ENCODE measurements at regions not wholly inside any gene's neighbourhood (a gene's known extent, or its start where the extent isn't known, plus 50 kb on each side); places are given as distances from the start of the nearest gene placed in this dataset.

DNA sequence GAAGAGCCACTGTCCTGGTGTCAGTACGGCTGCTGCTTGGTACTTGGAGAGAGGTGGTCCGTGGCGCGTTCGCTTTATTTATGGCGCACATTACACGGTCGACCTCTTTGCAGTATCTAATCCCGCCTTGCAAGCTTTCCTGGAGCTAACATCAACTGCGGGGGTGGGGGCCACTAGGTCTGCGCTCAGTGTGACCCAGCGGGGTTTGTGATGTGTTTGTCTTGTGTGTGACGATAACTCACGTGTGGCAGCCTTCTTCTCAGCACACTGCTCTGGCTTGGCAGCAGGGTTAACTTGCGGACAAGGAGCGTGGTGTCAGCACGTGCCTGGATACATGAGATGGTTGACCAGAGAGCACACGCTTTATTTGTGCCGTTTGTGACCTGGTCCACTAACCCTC, 122.2 kb upstream of the RTL1 start:
- no peak for DNase-seq (ENCODE audit: low read depth in 2 of 2)

GRCh38 chr14:101026341-101026740, 122.8 kb upstream of the RTL1 start:
- DNase-seq (ENCODE audit: low read depth in 2 of 2), result no peak

DNA sequence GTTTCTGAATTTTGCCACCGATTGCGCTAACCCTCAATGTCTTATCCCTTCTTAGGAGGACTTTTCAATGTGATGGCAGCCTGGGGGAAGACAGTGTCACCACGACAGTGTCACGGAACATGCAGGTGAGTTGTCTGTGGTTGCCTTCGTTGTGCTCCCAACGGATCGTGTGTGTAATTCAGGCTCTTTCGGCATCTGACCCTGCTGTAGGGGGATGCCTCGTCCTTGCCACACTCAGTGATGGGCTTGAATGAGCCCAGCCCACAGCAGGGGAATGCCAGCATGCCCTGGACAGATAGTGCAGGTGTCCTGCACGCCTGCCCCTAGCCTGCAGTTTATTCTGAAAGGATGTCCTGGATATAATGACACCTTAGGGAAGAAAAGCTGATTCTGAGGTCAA, 123.8 kb upstream of the RTL1 start:
- DNase-seq (ENCODE audit: low read depth in 2 of 2), result no peak

DNA sequence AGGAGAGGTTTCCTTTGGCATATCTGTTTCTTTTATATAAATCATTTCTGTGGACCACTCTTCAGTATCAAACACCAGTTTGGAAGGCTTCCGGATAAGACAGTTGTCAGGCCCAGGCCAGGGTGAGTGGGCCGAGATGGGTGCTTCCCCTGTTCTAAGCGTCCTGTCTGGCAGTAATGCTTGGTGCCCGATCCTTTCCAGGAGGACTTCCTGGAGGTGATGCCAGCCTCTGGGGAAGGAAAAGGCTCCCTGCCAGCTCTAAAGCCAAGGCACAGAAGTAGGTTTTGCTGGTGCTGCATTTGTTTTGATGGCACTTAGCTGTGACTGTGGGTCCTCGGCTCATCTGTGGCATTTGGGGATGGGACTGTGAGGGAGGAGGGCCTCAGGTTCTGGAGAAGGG, 124.4 kb upstream of the RTL1 start:
- DNase-seq (ENCODE audit: low read depth in 2 of 2), result no peak

GRCh38 chr14:101028971-101029667, 125.6 kb upstream of the RTL1 start:
- DNase-seq (ENCODE audit: low read depth in 2 of 2), result no peak

DNA sequence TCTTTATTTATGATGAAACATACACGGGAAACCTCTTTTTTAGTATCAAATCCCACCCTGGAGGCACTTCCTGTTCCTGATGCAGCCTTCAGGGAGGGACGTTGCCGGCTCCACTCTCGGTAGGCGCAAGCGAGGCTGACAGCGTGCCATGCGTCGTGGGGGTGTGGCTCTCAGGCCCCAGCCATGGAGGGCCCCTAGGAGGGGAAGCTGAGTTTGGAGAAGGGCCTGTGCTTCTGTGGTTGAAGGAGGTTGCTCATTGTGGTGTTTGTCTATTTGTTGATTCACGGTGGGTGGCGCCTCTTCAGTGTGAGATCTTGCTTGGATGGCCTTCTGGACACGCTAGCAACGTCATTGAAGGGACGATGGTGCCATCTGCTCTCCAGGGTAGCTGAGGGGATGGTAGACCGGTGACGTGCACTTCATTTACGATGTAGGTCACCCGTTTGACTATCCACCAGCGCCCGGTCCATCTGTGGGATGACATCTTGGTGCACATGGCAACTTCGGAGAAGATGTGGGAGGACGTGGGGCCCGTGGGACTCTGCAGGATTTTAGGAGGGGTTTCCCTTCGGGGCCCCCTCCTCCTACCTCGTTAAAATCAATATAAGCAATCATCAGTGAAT, 126.3 kb upstream of the RTL1 start:
- DNase-seq (ENCODE audit: low read depth in 2 of 2), result no peak

GRCh38 chr14:101030586-101030985, 127.1 kb upstream of the RTL1 start:
- DNase-seq (ENCODE audit: low read depth in 2 of 2), result no peak

GRCh38 chr14:101031186-101031585, 127.7 kb upstream of the RTL1 start:
- no peak for DNase-seq (ENCODE audit: low read depth in 2 of 2)

DNA sequence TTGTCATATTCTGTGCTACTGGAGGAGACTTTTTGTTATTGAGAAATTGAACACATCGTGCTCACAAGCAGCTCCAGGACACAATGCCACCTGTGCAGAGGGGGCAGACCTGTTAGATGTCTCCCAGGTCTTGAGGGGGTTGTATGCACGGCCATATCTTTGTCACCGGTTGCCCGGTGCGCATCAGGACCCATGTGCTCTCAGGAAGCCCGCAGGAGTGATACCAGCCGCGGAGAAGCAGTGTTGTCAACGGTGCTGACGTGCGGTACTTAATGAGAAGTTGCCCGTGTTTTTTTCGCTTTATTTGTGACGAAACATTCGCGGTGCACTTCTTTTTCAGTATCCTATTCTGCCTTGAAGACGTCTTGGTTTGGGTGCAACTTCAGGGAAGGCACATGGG, 128.2 kb upstream of the RTL1 start:
- no peak for DNase-seq (ENCODE audit: low read depth in 2 of 2)

- DNase-seq (ENCODE audit: low read depth in 2 of 2), result no peak
Observed at GRCh38 chr14:101032433-101032832, 128.9 kb upstream of the RTL1 start.

DNA sequence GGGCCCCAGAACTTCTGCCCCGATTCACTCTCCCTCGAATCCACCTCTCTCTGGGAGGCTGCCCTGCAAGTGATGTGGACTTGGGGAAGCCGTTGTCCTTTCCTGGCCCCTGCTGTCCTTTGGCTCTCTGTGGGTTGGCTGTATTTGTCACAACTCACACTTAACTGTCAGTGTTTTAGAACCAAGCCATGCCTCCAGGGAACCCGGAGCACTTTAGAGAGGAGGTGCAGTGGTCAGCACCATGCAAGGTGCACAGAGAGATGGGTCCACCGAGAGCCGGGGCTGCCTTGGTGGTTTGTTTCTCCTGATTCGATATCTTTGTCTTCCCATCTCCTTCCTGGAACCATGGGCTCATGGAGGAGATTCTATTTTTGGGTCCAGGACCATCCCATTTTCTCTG, 129.5 kb upstream of the RTL1 start:
- DNase-seq (ENCODE audit: low read depth in 2 of 2), result no peak

- DNase-seq (ENCODE audit: low read depth in 2 of 2), result no peak
Observed at GRCh38 chr14:101033446-101034165, 130.1 kb upstream of the RTL1 start.

- no peak for DNase-seq (ENCODE audit: low read depth in 2 of 2)
Observed at GRCh38 chr14:101034986-101035385, 131.5 kb upstream of the RTL1 start.

- no peak for DNase-seq (ENCODE audit: low read depth in 2 of 2)
Observed at GRCh38 chr14:101035466-101036225, 132.1 kb upstream of the RTL1 start.

DNA sequence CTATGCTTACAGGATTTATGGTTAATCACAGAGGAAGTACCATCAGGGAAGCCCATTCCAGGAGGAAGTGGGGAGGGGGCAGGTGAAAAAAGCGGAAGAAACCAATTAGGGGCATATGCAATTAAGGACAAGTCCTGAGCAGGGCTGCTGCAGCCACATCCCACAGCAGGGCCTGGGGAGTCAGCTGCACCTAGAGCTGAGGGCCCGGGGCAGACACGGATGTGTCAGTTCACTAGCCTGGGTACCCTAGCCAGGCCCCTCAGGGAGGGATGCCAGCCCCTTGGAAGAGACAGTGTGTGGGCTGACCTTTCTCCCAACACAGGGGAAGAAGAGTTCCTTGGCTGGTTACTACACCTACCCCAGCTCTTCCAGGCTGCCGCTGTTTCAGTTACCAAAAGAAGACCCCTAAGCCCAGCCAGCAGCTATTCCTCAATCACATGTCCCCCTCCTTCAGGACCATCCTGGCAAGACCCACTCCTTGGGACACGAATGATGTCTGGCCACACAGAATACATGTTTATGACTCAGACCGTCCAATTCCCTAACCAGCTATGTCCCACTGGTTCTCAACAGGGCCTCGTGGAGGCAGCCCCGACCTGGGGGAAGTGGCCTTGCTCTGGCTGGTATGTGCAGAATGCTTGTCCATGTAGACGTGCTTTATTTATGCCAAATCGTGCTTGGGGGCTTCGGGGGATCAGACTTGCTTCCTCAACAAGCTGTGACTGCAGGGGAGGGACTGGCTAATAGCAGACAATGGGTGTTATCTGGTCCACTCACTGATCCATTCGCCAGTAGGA, 133.7 kb upstream of the RTL1 start:
- DNase-seq (ENCODE audit: low read depth in 2 of 2), result no peak

- no peak for DNase-seq (ENCODE audit: low read depth in 2 of 2)
Observed at GRCh38 chr14:101039031-101039754, 135.7 kb upstream of the RTL1 start.

DNA sequence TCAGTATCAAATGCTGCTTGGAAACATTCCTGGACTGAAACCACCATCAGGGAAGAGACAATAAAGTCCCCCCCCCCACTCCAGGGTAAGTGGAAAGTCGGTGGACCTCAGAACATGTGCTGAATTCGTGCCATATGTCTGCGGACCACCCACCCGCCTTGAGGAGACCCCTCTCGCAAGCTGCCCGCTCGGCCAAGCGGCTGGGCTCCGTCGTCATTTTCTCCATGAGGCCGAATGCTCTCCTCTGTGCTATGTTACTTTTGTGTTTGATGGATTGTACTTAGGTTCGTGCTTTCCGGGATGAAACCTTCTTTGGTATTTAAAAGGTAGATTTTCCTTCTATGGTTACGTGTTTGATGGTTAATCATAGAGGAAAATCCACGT, 136.2 kb upstream of the RTL1 start:
- no peak for DNase-seq (ENCODE audit: low read depth in 2 of 2)

DNA sequence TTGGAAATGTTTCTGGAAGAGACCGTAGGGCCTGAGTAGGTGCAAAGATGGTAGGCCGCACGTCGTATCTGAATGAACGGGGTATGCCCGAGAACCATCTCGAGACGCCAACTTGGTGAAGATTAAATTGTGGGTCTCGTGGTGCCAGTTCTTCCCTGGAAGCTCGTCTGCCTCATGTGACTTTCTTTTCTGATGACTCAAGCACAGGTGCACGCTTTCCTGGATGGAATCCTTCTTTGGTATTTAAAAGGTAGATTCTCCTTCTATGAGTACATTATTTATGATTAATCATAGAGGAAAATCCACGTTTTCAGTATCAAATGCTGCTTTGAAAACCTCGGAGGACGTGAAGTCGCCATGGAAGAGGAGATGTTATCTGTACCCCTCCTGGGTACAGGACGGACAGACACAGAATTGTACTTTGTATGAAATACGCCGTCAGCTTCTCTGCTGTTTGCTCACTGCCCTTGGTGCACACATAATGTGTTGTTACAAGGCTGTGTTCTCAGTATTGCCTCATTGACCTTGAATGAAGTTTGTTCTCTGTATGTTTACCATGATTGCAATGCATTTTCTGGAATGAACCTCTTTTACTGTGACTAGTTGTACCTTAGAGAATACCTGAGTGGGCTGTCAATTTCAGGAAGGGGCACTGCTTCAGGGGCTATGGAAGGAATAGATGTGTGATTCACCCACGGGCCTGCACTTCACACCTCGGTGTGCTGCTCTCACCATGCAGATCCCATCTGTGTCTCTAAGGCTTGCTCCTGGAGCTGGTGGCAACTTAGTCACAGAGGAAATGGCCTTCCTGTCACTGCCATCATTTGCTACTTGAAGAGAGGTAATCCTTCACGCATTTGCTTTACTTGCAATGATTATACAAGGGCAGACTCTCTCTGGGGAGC, 137.3 kb upstream of the RTL1 start:
- no peak for DNase-seq (ENCODE audit: low read depth in 2 of 2)

DNA sequence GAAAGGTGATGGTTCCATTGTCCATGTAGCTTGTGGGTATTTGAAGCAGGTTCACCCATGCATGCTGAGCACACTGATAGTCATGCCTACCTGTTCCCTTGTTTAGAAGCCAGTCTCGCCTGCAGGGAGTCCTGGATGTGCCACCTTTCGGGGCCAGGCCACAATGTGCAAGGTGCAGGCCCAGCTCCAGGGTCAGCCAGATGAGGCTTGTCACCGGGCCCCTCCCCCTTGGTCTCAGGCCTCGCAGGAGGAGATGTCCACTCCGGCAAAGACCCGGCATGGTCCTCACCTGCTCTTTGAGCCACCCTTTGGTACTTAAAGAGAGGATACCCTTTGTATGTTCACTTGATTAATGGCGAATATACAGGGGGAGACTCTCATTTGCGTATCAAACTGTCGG, 140.4 kb upstream of the RTL1 start:
- DNase-seq (ENCODE audit: low read depth in 2 of 2), result no peak

DNA sequence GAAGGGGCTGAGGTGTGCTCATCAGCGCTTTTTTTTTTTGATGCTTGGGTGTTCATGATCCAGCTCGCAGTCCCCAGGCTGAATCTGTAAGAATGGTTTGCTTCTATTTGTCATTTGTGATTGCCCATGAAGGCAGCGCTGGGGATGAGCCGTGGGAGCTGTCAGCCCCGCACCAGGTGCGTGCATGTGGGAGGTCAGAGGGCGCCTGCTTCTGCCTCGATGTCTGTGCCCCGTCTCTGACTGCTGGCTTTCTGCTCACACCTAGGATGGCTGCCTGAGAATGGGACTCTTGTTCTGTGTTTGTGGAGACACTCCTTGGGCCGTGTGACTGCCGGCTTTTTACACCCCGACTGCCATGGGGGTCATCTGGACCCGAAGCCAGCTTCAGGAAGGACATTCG, 141.2 kb upstream of the RTL1 start:
- no peak for DNase-seq (ENCODE audit: low read depth in 2 of 2)
